Uterus (tissue), 2 donors: ENCODE measurements at regions not wholly inside any gene's neighbourhood (a gene's known extent, or its start where the extent isn't known, plus 50 kb on each side); places are given as distances from the start of the nearest gene placed in this dataset.

Source experiments
- CTCF ChIP-seq, 4 experiments: fragments of 200-600 bp in 2 of 4; fragments of 450-650 bp in 2 of 4; sonication (generic) in 2 of 4; IDR thresholded peaks; one replicate each; pipeline ENCODE4 v1.5.1; 2016 to 2019; ENCODE audit warnings: antibody characterized with exemption in 4 of 4, mild to moderate bottlenecking in 2 of 4, moderate library complexity in 1 of 4
- POLR2A ChIP-seq, 2 donors: fragments of 450-650 bp; IDR thresholded peaks; one replicate each; pipeline ENCODE4 v1.6.1; 2016; ENCODE audit warnings: antibody characterized with exemption in 2 of 2, mild to moderate bottlenecking in 1 of 2, moderate library complexity in 1 of 2

DNA sequence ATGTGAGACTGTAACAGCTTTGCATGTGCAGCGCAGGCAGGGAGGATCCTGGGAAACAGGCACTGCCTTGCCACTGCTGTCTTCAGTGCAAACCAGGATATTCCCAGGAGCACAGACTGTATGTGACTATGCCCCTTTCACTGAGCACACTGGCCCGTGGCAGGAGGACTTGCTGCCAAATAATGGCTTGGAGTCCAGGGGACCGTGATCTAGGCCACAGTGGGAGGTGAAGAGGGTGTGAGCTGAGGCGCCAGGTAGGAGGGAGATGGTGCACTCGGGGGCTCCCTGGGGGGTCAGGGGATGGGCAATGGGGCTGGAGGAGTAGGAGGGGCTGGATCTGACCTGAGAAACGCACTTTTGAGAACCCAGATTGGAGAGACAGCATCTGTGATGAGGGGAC lies 193.4 kb upstream of the ZNF32 start:
- TF ChIP-seq POLR2A (IDR thresholded peaks at IDR 0.05), result no peak
- TF ChIP-seq CTCF (IDR thresholded peaks at IDR 0.05), result no peak
